HEK293T (cell line): ENCODE measurements at regions not wholly inside any gene's neighbourhood (a gene's known extent, or its start where the extent isn't known, plus 50 kb on each side); places are given as distances from the start of the nearest gene placed in this dataset.

ENCODE experiments used
- CTCF ChIA-PET: fragments of 350-600 bp; formaldehyde crosslinking; extraction: SDS; loops from one replicate; lab custom pipeline; 2021; ENCODE audit warnings: antibody characterized with exemption, inconsistent platforms; lab: Yijun Ruan, JAX
- POLR2A ChIA-PET: fragments of 350-600 bp; formaldehyde crosslinking; extraction: SDS; loops from one replicate; lab custom pipeline; 2020; ENCODE audit warnings: antibody characterized with exemption, inconsistent platforms; lab: Yijun Ruan, JAX
- DNase-seq: peaks from one replicate; pipeline ENCODE4 v3.0.0; 2012; ENCODE audit warnings: mixed read lengths; ENCODE audit errors: extremely low spot score
- ARNT ChIP-seq: fragments of 450-650 bp; IDR thresholded peaks from 2 replicates; pipeline ENCODE4 v1.6.1; 2017; ENCODE audit warnings: mild to moderate bottlenecking
- BHLHE40 ChIP-seq: fragments of 450-650 bp; IDR thresholded peaks from 2 replicates; pipeline ENCODE4 v1.6.1; 2016; ENCODE audit warnings: mild to moderate bottlenecking, moderate library complexity, borderline replicate concordance
- CTBP1 ChIP-seq: fragments of 450-650 bp; IDR thresholded peaks from 2 replicates; pipeline ENCODE4 v1.6.1; 2016; ENCODE audit warnings: borderline replicate concordance
- ELF4 ChIP-seq: fragments of 450-650 bp; IDR thresholded peaks from 2 replicates; pipeline ENCODE4 v1.6.1; 2017; ENCODE audit warnings: antibody characterized with exemption
- FOXA1 ChIP-seq: fragments of 450-650 bp; IDR thresholded peaks from 2 replicates; pipeline ENCODE4 v1.6.1; 2016; ENCODE audit warnings: mild to moderate bottlenecking
- FOXK2 ChIP-seq: fragments of 450-650 bp; IDR thresholded peaks from 2 replicates; pipeline ENCODE4 v1.6.1; 2016; ENCODE audit warnings: mild to moderate bottlenecking
- FOXM1 ChIP-seq: fragments of 450-650 bp; IDR thresholded peaks from 2 replicates; pipeline ENCODE4 v1.6.1; 2017; ENCODE audit warnings: mild to moderate bottlenecking, borderline replicate concordance
- HDGF ChIP-seq: fragments of 450-650 bp; IDR thresholded peaks from 2 replicates; pipeline ENCODE4 v1.6.1; 2017; ENCODE audit warnings: antibody characterized with exemption, borderline replicate concordance
- L3MBTL2 ChIP-seq: fragments of 450-650 bp; conservative IDR thresholded peaks from 2 replicates; pipeline ENCODE4 v1.6.1; 2016; ENCODE audit warnings: mild to moderate bottlenecking
- LEF1 ChIP-seq: fragments of 450-650 bp; IDR thresholded peaks from 2 replicates; pipeline ENCODE4 v1.6.1; 2017; ENCODE audit warnings: mild to moderate bottlenecking, borderline replicate concordance
- NFRKB ChIP-seq: fragments of 450-650 bp; IDR thresholded peaks from 2 replicates; pipeline ENCODE4 v1.6.1; 2016; ENCODE audit warnings: mild to moderate bottlenecking, moderate library complexity
- PKNOX1 ChIP-seq: fragments of 450-650 bp; IDR thresholded peaks from 2 replicates; pipeline ENCODE4 v1.6.1; 2016
- SP1 ChIP-seq: fragments of 450-650 bp; IDR thresholded peaks from 2 replicates; pipeline ENCODE4 v1.6.1; 2017
- SUZ12 ChIP-seq: fragments of 450-650 bp; IDR thresholded peaks from 2 replicates; pipeline ENCODE4 v1.6.1; 2016; ENCODE audit warnings: mild to moderate bottlenecking
- TARDBP ChIP-seq: fragments of 450-650 bp; IDR thresholded peaks from 2 replicates; pipeline ENCODE4 v1.6.1; 2016
- ZNF384 ChIP-seq: fragments of 450-650 bp; IDR thresholded peaks from 2 replicates; pipeline ENCODE4 v1.6.1; 2016

DNA sequence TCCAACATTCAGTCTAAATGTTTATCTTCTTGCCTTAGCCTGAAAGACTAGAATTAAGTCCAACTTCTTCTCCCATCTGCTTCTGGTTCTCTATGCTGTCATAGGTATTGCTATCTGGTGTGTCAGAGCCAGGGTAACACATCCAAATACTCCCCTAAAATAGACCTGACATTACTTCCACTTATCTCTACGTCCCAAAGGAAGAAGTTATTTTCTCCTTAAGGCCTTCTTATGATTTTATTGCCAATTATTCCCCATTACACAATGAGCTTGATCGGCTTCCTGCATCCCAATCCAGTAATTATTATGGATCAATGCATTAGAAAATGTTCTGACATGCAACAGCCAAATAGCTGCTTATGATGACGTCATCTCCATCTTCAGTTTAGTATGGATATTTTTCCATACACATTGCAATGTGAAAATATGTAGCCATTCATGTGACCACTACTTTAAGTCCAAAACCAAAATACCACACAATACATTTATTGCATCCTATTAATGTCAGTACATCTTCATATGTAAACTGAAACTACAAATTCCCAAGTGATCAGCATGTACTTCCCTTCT is 555.5 kb downstream of the MAT2B start:
- ChIA-PET POLR2A (no interaction called here), CTCF (no interaction called here)
- TF ChIP-seq HDGF (no peak), PKNOX1 (no peak), ARNT (no peak), FOXA1 (no peak), CTBP1 (no peak), TARDBP (no peak), FOXM1 (no peak), SP1 (no peak), L3MBTL2 (no peak), ZNF384 (no peak), SUZ12 (no peak), NFRKB (no peak), FOXK2 (no peak), BHLHE40 (no peak), ELF4 (no peak), LEF1 (no peak)
- no peak for DNase-seq

- CTCF ChIA-PET = no interaction called here
- TF ChIP-seq ARNT (no peak), FOXA1 (no peak), PKNOX1 (no peak), CTBP1 (no peak), NFRKB (no peak), BHLHE40 (no peak), ZNF384 (no peak), SUZ12 (no peak), L3MBTL2 (no peak)
- DNase-seq = no peak
- POLR2A ChIA-PET = no interaction called here
Measured at GRCh38 chr5:164062304-164062703, 556.9 kb downstream of the MAT2B start.

DNA sequence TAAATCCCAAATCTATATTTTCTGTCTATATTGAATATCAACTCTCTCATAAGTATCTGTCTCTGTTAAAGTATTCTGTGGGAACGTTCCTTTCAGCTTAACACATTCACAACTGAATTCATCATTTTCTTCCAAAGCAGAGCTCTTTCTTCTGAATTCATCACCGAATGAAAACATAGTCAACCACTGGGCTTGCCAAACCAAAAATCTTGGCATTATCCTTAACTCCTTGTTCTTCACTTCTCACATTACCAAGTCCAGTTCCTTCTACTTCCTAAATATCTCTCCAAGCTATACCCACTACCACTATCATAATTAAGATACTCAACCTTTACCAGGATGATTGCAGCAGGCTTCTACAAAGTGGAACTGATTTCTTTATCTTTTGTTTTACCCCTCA is 559.8 kb downstream of the MAT2B start:
- CTCF ChIA-PET = no interaction called here
- no peak for DNase-seq
- TF ChIP-seq ELF4 = no peak
- TF ChIP-seq FOXA1 = no peak
- TF ChIP-seq L3MBTL2 = no peak
- no peak for TF ChIP-seq SUZ12
- no peak for TF ChIP-seq SP1
- no peak for TF ChIP-seq FOXM1
- TF ChIP-seq ARNT = no peak
- TF ChIP-seq TARDBP = no peak
- TF ChIP-seq BHLHE40 = no peak
- no peak for TF ChIP-seq HDGF
- TF ChIP-seq CTBP1 = no peak
- no peak for TF ChIP-seq LEF1
- no peak for TF ChIP-seq FOXK2
- no peak for TF ChIP-seq PKNOX1
- TF ChIP-seq ZNF384 = no peak
- TF ChIP-seq NFRKB = no peak
- POLR2A ChIA-PET = no interaction called here

- ChIA-PET CTCF (no interaction called here), POLR2A (no interaction called here)
- TF ChIP-seq ZNF384 = no peak
- no peak for TF ChIP-seq PKNOX1
- TF ChIP-seq FOXM1 = no peak
- TF ChIP-seq ARNT = no peak
- no peak for TF ChIP-seq FOXA1
- TF ChIP-seq BHLHE40 = no peak
- TF ChIP-seq ELF4 = no peak
- no peak for TF ChIP-seq NFRKB
- no peak for TF ChIP-seq L3MBTL2
- no peak for TF ChIP-seq FOXK2
- TF ChIP-seq TARDBP = no peak
- TF ChIP-seq CTBP1 = no peak
- TF ChIP-seq SP1 = no peak
- TF ChIP-seq HDGF = no peak
- no peak for TF ChIP-seq SUZ12
- no peak for TF ChIP-seq LEF1
- no peak for DNase-seq
Measured at GRCh38 chr5:164071671-164072070, 566.3 kb downstream of the MAT2B start.

DNA sequence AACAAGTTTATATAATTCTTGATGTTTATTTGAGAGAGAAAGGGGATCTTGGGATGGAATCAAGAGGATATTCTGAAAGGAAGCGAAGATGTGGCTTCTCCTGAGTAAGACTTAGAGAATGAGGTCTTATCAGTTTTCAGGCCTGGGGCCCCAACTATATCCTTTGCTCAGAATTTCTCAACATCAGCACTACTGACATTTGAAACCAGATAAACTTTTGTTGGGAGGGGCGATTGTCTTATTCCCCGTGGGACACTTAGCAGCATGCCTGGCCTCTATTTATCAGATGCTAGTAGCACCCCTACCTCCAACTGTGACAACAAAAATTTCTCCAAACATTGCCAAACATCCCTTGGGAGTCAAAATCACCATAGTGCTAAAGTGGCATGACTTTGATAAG is 567.7 kb downstream of the MAT2B start:
- DNase-seq = peak; percentile 11
- POLR2A ChIA-PET = no interaction called here
- CTCF ChIA-PET = no interaction called here
- TF ChIP-seq ZNF384 = no peak
- no peak for TF ChIP-seq CTBP1
- TF ChIP-seq ARNT = no peak
- TF ChIP-seq ELF4 = no peak
- TF ChIP-seq NFRKB = no peak
- no peak for TF ChIP-seq PKNOX1
- TF ChIP-seq L3MBTL2 = no peak
- no peak for TF ChIP-seq BHLHE40
- TF ChIP-seq HDGF = no peak
- no peak for TF ChIP-seq LEF1
- no peak for TF ChIP-seq FOXK2
- TF ChIP-seq TARDBP = no peak
